Choroid plexus epithelial cell (primary cell): ENCODE measurements at regions not wholly inside any gene's neighbourhood (a gene's known extent, or its start where the extent isn't known, plus 50 kb on each side); places are given as distances from the start of the nearest gene placed in this dataset.
"Not testable (repeated sequence)": the region's sequence is repeated elsewhere in the genome, so short reads cannot be mapped to it uniquely, and the experiment has no call there.

Experiments used
- DNase-seq: peaks from one replicate; pipeline ENCODE4 v3.0.0-alpha.2; 2010; ENCODE audit warnings: low read depth
- H3K4me3 ChIP-seq: 2 replicates; pipeline ENCODE4 v1.5.1; 2011; ENCODE audit warnings: low read depth, mild to moderate bottlenecking, control low read depth, low read length, moderate library complexity
- TF ChIP-seq, protein P1 (sequence below): conservative IDR thresholded peaks from 2 replicates; pipeline ENCODE4 v1.5.1; 2011; ENCODE audit warnings: low read depth, mild to moderate bottlenecking, control low read depth, inconsistent platforms, low read length, moderate library complexity

DNA sequence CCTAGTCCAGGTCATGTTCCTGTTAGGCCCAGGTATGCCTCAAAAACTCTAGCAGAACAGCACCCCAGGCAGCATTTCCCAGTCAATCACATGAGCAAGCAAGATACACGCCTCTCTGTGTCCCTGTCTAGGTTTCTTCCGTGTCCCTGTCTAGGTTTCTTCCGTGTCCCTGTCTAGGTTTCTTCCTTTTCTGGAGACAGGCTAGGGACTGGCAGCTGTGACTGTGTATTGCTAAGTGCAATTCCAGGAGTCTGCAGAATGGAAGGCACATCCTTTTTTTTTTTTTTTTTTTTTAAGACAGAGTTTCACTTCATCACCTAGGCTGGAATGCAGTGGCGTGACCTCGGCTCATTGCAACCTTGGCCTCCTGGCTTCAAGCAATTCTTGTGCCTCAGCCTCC lies 77.6 kb downstream of the SETD4 start:
- TF ChIP-seq, protein P1, sequence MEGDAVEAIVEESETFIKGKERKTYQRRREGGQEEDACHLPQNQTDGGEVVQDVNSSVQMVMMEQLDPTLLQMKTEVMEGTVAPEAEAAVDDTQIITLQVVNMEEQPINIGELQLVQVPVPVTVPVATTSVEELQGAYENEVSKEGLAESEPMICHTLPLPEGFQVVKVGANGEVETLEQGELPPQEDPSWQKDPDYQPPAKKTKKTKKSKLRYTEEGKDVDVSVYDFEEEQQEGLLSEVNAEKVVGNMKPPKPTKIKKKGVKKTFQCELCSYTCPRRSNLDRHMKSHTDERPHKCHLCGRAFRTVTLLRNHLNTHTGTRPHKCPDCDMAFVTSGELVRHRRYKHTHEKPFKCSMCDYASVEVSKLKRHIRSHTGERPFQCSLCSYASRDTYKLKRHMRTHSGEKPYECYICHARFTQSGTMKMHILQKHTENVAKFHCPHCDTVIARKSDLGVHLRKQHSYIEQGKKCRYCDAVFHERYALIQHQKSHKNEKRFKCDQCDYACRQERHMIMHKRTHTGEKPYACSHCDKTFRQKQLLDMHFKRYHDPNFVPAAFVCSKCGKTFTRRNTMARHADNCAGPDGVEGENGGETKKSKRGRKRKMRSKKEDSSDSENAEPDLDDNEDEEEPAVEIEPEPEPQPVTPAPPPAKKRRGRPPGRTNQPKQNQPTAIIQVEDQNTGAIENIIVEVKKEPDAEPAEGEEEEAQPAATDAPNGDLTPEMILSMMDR, result no peak
- DNase-seq, result no peak
- H3K4me3 ChIP-seq, result no peak overlapping the region

DNA sequence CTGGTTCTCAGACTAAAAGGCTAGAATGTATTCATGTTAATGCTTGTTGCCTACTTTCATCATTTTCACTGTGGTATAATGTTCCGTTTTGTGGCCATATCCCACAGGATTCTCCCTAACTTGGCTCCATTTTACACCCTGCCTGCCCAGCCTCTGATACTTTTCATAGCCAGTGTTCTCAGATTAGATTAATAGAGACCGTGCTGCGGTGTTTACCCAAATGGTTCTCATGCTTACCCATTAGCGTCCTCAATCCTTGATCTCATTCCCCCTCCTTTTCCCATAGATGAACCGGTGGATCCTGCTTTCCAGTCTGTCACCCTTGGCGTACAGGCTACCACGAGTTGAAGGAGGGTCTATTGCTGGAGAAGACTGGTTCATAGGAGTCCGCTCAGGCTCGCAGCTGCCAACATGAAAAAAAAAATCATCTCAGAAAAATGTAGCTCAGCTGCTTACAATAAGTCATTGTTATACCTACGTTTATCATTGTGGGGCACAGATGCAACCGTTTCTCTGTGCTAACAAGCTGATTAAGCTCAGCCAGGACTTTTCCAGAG lies 78.7 kb downstream of the SETD4 start:
- TF ChIP-seq, protein P1, result no peak
- DNase-seq, result no peak
- H3K4me3 ChIP-seq, result no peak overlapping the region

DNA sequence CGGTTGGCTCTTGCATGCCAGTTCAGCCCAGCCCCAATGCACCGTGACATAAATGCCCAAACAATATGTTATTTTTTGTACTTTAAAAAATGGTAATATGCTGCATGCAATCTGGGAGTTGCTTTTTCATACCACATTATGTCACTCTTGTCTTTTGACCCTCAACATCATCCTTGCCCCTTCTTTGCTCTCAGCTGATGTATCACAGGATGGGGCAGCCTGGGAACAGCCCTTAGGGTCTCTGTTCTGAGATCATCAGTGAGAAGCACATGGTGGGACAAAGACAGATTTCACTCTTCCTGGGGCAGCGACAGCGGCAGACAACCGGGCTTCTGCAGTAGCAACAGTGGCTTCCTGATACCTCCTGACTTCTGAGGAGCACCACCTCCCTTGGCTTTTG lies 79.5 kb downstream of the SETD4 start:
- H3K4me3 ChIP-seq, result no peak overlapping the region
- no peak for DNase-seq
- TF ChIP-seq, protein P1, result no peak

DNA sequence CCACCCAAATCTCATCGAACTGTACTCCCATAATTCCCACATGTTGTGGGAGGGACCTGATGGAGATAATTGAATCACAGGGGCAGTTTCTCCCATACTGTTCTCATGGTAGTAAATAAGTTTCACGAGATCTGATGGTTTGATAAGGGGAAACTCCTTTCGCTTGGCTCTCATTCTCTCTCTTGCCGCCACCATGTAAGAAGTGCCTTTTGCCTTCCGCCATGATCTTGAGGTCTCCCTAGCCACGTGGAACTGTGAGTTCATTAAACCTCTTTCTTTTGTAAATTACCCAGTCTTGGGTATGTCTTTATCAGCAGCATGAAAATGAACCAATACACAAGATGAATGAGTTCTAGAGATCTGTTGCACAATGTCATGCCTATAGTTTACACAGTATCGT lies 82.5 kb downstream of the SETD4 start:
- H3K4me3 ChIP-seq, DNase-seq: not testable (repeated sequence)

DNA sequence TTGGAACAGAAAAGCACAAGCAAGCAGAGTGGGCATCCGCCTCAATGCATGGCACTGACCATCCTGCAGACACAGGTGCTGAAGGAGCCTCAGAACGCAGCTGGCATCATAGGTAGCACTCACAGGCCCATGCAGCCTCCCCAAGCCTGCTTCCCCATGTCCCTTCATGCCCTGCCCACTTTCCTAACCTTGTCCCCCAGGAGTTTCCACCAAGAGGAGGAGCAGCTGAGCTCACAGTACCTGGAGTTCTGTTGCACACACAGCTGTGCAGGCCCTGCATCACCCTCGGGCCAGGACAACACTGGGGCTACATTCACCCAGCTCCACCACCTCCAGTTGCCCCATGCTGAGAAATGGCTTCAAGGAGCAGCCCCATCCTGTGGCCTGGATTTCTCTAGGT lies 83.4 kb downstream of the SETD4 start:
- TF ChIP-seq, protein P1, result no peak
- no peak for DNase-seq
- no peak overlapping the region for H3K4me3 ChIP-seq

DNA sequence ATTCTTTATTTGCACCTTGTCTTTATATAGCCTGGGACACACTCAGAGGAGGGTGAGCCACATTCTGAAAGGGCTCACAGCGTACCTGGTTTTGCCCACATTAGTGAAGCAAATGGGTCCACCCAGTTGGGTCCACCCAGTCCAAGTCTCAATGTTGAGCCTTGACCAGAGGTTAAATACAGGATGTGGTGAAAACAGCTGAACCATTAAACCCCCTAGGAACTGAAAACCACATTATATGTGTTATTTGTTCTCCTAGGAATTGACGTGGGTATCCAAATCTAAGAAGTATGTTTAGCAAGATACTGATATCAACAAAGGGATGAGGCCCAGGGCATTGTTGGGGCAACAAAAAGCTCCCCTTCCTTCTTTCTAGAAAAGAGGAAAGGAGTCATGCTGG lies 83.8 kb downstream of the SETD4 start:
- DNase-seq, result no peak
- H3K4me3 ChIP-seq, result no peak overlapping the region
- TF ChIP-seq, protein P1, result no peak

DNA sequence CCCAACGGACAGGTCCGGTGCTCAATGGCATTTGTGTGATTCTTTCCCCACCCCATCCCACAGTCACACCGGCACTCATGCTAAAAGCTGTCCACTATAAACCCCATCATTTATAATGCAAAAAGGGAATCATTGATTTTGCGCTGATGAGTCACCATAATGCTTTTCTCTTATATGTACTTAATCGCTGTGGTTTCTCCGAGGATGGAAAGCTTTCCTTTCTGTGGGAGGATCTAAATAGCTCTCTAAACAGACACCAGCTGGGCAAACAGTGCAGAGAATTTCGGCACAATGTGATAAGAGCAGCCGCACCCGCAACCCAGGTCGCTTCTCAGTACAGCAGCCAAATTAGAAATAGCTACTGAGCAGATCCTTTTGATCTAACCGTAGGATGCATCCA lies 85.6 kb downstream of the SETD4 start:
- TF ChIP-seq, protein P1, result no peak
- peak; percentile 12 for DNase-seq
- H3K4me3 ChIP-seq, result no peak overlapping the region
